Hypothalamus (tissue), 51 donors: ENCODE measurements at regions not wholly inside any gene's neighbourhood (a gene's known extent, or its start where the extent isn't known, plus 50 kb on each side); places are given as distances from the start of the nearest gene placed in this dataset.
"Not testable (repeated sequence)": the region's sequence is repeated elsewhere in the genome, so short reads cannot be mapped to it uniquely, and the experiment has no call there.

Experiments
- DNase-seq, 51 donors: peaks; one replicate each; lab custom pipeline; 2025; lab: John Stamatoyannopoulos, UW

GRCh38 chr15:30755036-30755687, 129.2 kb downstream of the ARHGAP11B start:
- not testable (repeated sequence) for DNase-seq

- not testable (repeated sequence) for DNase-seq
Observed at GRCh38 chr15:30760633-30761032, 134.7 kb downstream of the ARHGAP11B start.

- DNase-seq = not testable (repeated sequence)
Observed at GRCh38 chr15:30761365-30761764, 135.4 kb downstream of the ARHGAP11B start.

- not testable (repeated sequence) for DNase-seq
Observed at GRCh38 chr15:30769390-30770124, 134.2 kb upstream of the FAN1 start.

- DNase-seq = no peak
Observed at GRCh38 chr15:30770759-30771158, 133.0 kb upstream of the FAN1 start.

- DNase-seq = no peak
Observed at GRCh38 chr15:30783019-30783418, 120.7 kb upstream of the FAN1 start.

- no peak for DNase-seq
Observed at GRCh38 chr15:30788595-30788994, 115.1 kb upstream of the FAN1 start.

GRCh38 chr15:30791239-30792175, 112.2 kb upstream of the FAN1 start:
- DNase-seq = no peak

GRCh38 chr15:30792843-30793242, 110.9 kb upstream of the FAN1 start:
- not testable (repeated sequence) for DNase-seq

- no peak for DNase-seq
Observed at GRCh38 chr15:30794388-30794787, 109.3 kb upstream of the FAN1 start.

- not testable (repeated sequence) for DNase-seq
Observed at GRCh38 chr15:30799565-30799964, 104.2 kb upstream of the FAN1 start.

GRCh38 chr15:30801140-30801895, 102.4 kb upstream of the FAN1 start:
- DNase-seq = peak in 5 of 51 donors; percentile 5 to 16 (median 8)

- not testable (repeated sequence) for DNase-seq
Observed at GRCh38 chr15:30802001-30802400, 101.7 kb upstream of the FAN1 start.

GRCh38 chr15:30803703-30804102, 100.0 kb upstream of the FAN1 start:
- not testable (repeated sequence) for DNase-seq

- no peak for DNase-seq
Observed at GRCh38 chr15:30816430-30816829, 87.3 kb upstream of the FAN1 start.

- peak in 14 of 51 donors; percentile 1 to 38 (median 17) for DNase-seq
Observed at GRCh38 chr15:30823068-30823813, 80.5 kb upstream of the FAN1 start.

GRCh38 chr15:30824518-30825195, 79.1 kb upstream of the FAN1 start:
- no peak for DNase-seq

GRCh38 chr15:30827625-30828303, 76.0 kb upstream of the FAN1 start:
- DNase-seq = no peak
